Naive B cell (primary cell): ENCODE measurements at regions not wholly inside any gene's neighbourhood (a gene's known extent, or its start where the extent isn't known, plus 50 kb on each side); places are given as distances from the start of the nearest gene placed in this dataset.

Source experiments
- ATAC-seq, 2 donors: fragments of 150-1000 bp; cut with Tn5 transposase; 2 replicates each; pipeline ENCODE4 v1.10.0; 2021; ENCODE audit warnings: low read depth in 2 of 2, mild to moderate bottlenecking in 2 of 2, moderate library complexity in 2 of 2
- DNase-seq: peaks from one replicate; pipeline ENCODE4 v3.0.0; 2022
- H3K27ac Mint-ChIP-seq, 6 donors: one replicate each; pipeline ENCODE4 v1.8.0; 2020 to 2022; ENCODE audit warnings: mild to moderate bottlenecking in 6 of 6, mixed read lengths in 6 of 6, moderate library complexity in 5 of 6, inconsistent platforms in 2 of 6
- H3K27me3 Mint-ChIP-seq, 3 donors: one replicate each; pipeline ENCODE4 v1.8.0; 2021 to 2022; ENCODE audit warnings: mixed read lengths in 3 of 3, mild to moderate bottlenecking in 1 of 3
- H3K36me3 Mint-ChIP-seq, 2 donors: one replicate each; pipeline ENCODE4 v1.8.0; 2020 to 2022; ENCODE audit warnings: mixed read lengths in 2 of 2, inconsistent platforms in 1 of 2, mild to moderate bottlenecking in 1 of 2
- H3K4me1 Mint-ChIP-seq, 3 donors: one replicate each; pipeline ENCODE4 v1.8.0; 2020 to 2022; ENCODE audit warnings: mixed read lengths in 3 of 3, inconsistent platforms in 1 of 3, mild to moderate bottlenecking in 1 of 3, moderate library complexity in 1 of 3
- H3K4me3 Mint-ChIP-seq, 8 donors: one replicate each; pipeline ENCODE4 v1.8.0; 2020 to 2022; ENCODE audit warnings: mild to moderate bottlenecking in 8 of 8, mixed read lengths in 8 of 8, moderate library complexity in 8 of 8, inconsistent platforms in 2 of 8
- H3K9me3 Mint-ChIP-seq, 7 donors: one replicate each; pipeline ENCODE4 v1.8.0; 2020 to 2022; ENCODE audit warnings: mixed read lengths in 7 of 7, mild to moderate bottlenecking in 5 of 7, inconsistent platforms in 2 of 7, moderate library complexity in 1 of 7

DNA sequence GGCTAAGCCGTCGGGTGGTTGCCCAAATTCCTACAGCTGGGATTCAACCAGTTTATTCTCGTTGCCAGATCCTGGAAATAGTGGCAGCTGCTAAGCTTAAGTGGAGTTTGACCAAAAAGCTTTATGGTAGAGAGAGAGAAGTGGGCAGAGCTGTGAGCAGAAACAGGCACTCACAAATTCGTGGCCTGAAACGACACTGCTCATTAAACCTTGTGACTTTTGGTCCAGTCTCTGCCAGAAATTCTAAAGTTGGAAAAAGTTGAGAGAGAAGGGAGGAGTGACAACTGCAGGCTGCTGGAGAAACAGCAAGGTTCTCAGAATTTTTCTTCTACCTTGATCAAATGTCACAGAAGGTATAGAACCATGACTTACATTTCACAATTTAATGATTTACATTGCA, 131.5 kb downstream of the MTX3 start:
- no peak for ATAC-seq
- peaks cover 0 to 3% (median 0%) of the 10 kb centered on the region in 3 donors for H3K4me1 Mint-ChIP-seq
- H3K9me3 Mint-ChIP-seq, result peaks cover 0 to 5% (median 3%) of the 10 kb centered on the region in 7 donors
- no peak overlapping the region for H3K4me3 Mint-ChIP-seq
- no peak for DNase-seq
- no peaks in the 10 kb centered on the region for H3K27me3 Mint-ChIP-seq
- no peak overlapping the region for H3K27ac Mint-ChIP-seq
- no peaks in the 10 kb centered on the region for H3K36me3 Mint-ChIP-seq

GRCh38 chr5:79858410-79858723, 132.7 kb downstream of the MTX3 start:
- Mint-ChIP-seq H3K27ac (no peak overlapping the region), H3K4me1 (peaks cover 0 to 3% (median 0%) of the 10 kb centered on the region in 3 donors), H3K36me3 (no peaks in the 10 kb centered on the region), H3K4me3 (no peak overlapping the region), H3K9me3 (peaks cover 0 to 4% (median 0%) of the 10 kb centered on the region in 7 donors), H3K27me3 (no peaks in the 10 kb centered on the region)
- ATAC-seq (no peak), DNase-seq (no peak)

GRCh38 chr5:79857714-79858409, 133.2 kb downstream of the MTX3 start:
- peaks cover 0 to 3% (median 0%) of the 10 kb centered on the region in 3 donors for H3K4me1 Mint-ChIP-seq
- no peak overlapping the region for H3K4me3 Mint-ChIP-seq
- H3K27me3 Mint-ChIP-seq, result no peaks in the 10 kb centered on the region
- no peaks in the 10 kb centered on the region for H3K36me3 Mint-ChIP-seq
- DNase-seq (peak; percentile 42), ATAC-seq (peak; percentile 37 to 51)
- H3K27ac Mint-ChIP-seq, result no peak overlapping the region
- H3K9me3 Mint-ChIP-seq, result peaks cover 0 to 4% (median 0%) of the 10 kb centered on the region in 7 donors

- DNase-seq (no peak), ATAC-seq (no peak)
- Mint-ChIP-seq H3K9me3 (no peaks in the 10 kb centered on the region), H3K4me1 (peaks cover 0 to 3% (median 0%) of the 10 kb centered on the region in 3 donors), H3K36me3 (no peaks in the 10 kb centered on the region), H3K4me3 (no peak overlapping the region), H3K27ac (no peak overlapping the region), H3K27me3 (no peaks in the 10 kb centered on the region)
Observed at GRCh38 chr5:79856456-79857055, 134.5 kb downstream of the MTX3 start.

- peak overlapping the region in 3 of 6 donors; percentile 22 to 79 (median 60) for H3K27ac Mint-ChIP-seq
- H3K4me1 Mint-ChIP-seq, result peaks cover 0 to 3% (median 0%) of the 10 kb centered on the region in 3 donors
- no peak for ATAC-seq
- no peaks in the 10 kb centered on the region for H3K36me3 Mint-ChIP-seq
- no peaks in the 10 kb centered on the region for H3K9me3 Mint-ChIP-seq
- H3K27me3 Mint-ChIP-seq, result peaks cover 0 to 4% (median 0%) of the 10 kb centered on the region in 3 donors
- DNase-seq, result no peak
- H3K4me3 Mint-ChIP-seq, result no peak overlapping the region
Observed at GRCh38 chr5:79853676-79854418, 137.2 kb downstream of the MTX3 start.

GRCh38 chr5:79853028-79853427, 138.0 kb downstream of the MTX3 start:
- H3K4me1 Mint-ChIP-seq, result peaks cover 0 to 1% (median 0%) of the 10 kb centered on the region in 3 donors
- H3K9me3 Mint-ChIP-seq, result no peaks in the 10 kb centered on the region
- peaks cover 0 to 4% (median 0%) of the 10 kb centered on the region in 3 donors for H3K27me3 Mint-ChIP-seq
- DNase-seq, result no peak
- peak overlapping the region in 1 of 6 donors; percentile 10 for H3K27ac Mint-ChIP-seq
- no peak for ATAC-seq
- H3K4me3 Mint-ChIP-seq, result no peak overlapping the region
- no peaks in the 10 kb centered on the region for H3K36me3 Mint-ChIP-seq

GRCh38 chr5:79851391-79851863, 139.6 kb downstream of the MTX3 start:
- H3K9me3 Mint-ChIP-seq, result no peaks in the 10 kb centered on the region
- H3K27me3 Mint-ChIP-seq, result peaks cover 4 to 8% (median 7%) of the 10 kb centered on the region in 3 donors
- ATAC-seq, result no peak
- H3K4me1 Mint-ChIP-seq, result no peaks in the 10 kb centered on the region
- DNase-seq, result no peak
- H3K4me3 Mint-ChIP-seq, result no peak overlapping the region
- no peaks in the 10 kb centered on the region for H3K36me3 Mint-ChIP-seq
- H3K27ac Mint-ChIP-seq, result no peak overlapping the region

GRCh38 chr5:79850941-79851340, 140.1 kb downstream of the MTX3 start:
- DNase-seq (no peak), ATAC-seq (no peak)
- no peaks in the 10 kb centered on the region for H3K4me1 Mint-ChIP-seq
- no peak overlapping the region for H3K4me3 Mint-ChIP-seq
- no peak overlapping the region for H3K27ac Mint-ChIP-seq
- H3K27me3 Mint-ChIP-seq, result peaks cover 4 to 8% (median 7%) of the 10 kb centered on the region in 3 donors
- no peaks in the 10 kb centered on the region for H3K9me3 Mint-ChIP-seq
- H3K36me3 Mint-ChIP-seq, result no peaks in the 10 kb centered on the region

- H3K4me1 Mint-ChIP-seq, result no peaks in the 10 kb centered on the region
- DNase-seq (no peak), ATAC-seq (no peak)
- H3K27me3 Mint-ChIP-seq, result peaks cover 4 to 8% (median 7%) of the 10 kb centered on the region in 3 donors
- no peaks in the 10 kb centered on the region for H3K36me3 Mint-ChIP-seq
- H3K9me3 Mint-ChIP-seq, result no peaks in the 10 kb centered on the region
- no peak overlapping the region for H3K27ac Mint-ChIP-seq
- H3K4me3 Mint-ChIP-seq, result no peak overlapping the region
Observed at GRCh38 chr5:79850316-79850822, 140.7 kb downstream of the MTX3 start.

GRCh38 chr5:79849486-79850315, 141.4 kb downstream of the MTX3 start:
- H3K4me3 Mint-ChIP-seq, result no peak overlapping the region
- DNase-seq (no peak), ATAC-seq (no peak)
- peak overlapping the region in 1 of 6 donors; percentile 15 for H3K27ac Mint-ChIP-seq
- no peaks in the 10 kb centered on the region for H3K9me3 Mint-ChIP-seq
- H3K36me3 Mint-ChIP-seq, result no peaks in the 10 kb centered on the region
- H3K4me1 Mint-ChIP-seq, result no peaks in the 10 kb centered on the region
- peaks cover 4 to 8% (median 7%) of the 10 kb centered on the region in 3 donors for H3K27me3 Mint-ChIP-seq
